ENCODE measurements at regions not wholly inside any gene's neighbourhood (a gene's known extent, or its start where the extent isn't known, plus 50 kb on each side); places are given as distances from the start of the nearest gene placed in this dataset.
"Not testable (repeated sequence)": the region's sequence is repeated elsewhere in the genome, so short reads cannot be mapped to it uniquely, and the experiment has no call there.

- H3K4me3 ChIP-seq (ENCODE audit: low read depth, low read length) = no peak overlapping the region
- DNase-seq (ENCODE audit: low read depth) = peak; percentile 28
- TF ChIP-seq CTCF (IDR thresholded peaks at IDR 0.05; ENCODE audit: insufficient read depth, low read depth, low read length) = peak; percentile 57
Observed at GRCh38 chr20:7161690-7162089, 394.2 kb downstream of the BMP2 start.

- DNase-seq (ENCODE audit: low read depth) = peak; percentile 83
- no peak for TF ChIP-seq CTCF (IDR thresholded peaks at IDR 0.05; ENCODE audit: insufficient read depth, low read depth, low read length)
Observed at GRCh38 chr20:7171911-7172310, 404.4 kb downstream of the BMP2 start.

GRCh38 chr20:7174554-7174953 is 407.1 kb downstream of the BMP2 start:
- no peak for TF ChIP-seq CTCF (IDR thresholded peaks at IDR 0.05; ENCODE audit: insufficient read depth, low read depth, low read length)
- H3K4me3 ChIP-seq (ENCODE audit: low read depth, low read length) = no peak overlapping the region
- DNase-seq (ENCODE audit: low read depth) = no peak

More at GRCh38 chr20:7171911-7172310, 404.4 kb downstream of the BMP2 start:
- no peak overlapping the region for H3K4me3 ChIP-seq (ENCODE audit: low read depth, low read length)

GRCh38 chr20:7175827-7176226 is 408.3 kb downstream of the BMP2 start:
- not testable (repeated sequence) for DNase-seq (ENCODE audit: low read depth); H3K4me3 ChIP-seq (ENCODE audit: low read depth, low read length)

GRCh38 chr20:7178004-7178403 is 410.5 kb downstream of the BMP2 start:
- TF ChIP-seq CTCF (IDR thresholded peaks at IDR 0.05; ENCODE audit: insufficient read depth, low read depth, low read length) = no peak
- DNase-seq (ENCODE audit: low read depth) = no peak
- H3K4me3 ChIP-seq (ENCODE audit: low read depth, low read length) = no peak overlapping the region

GRCh38 chr20:7180256-7181045 is 413.0 kb downstream of the BMP2 start:
- no peak for TF ChIP-seq CTCF (IDR thresholded peaks at IDR 0.05; ENCODE audit: insufficient read depth, low read depth, low read length)
- H3K4me3 ChIP-seq (ENCODE audit: low read depth, low read length) = no peak overlapping the region
- DNase-seq (ENCODE audit: low read depth) = peak; percentile 50

- DNase-seq (ENCODE audit: low read depth) = no peak
- H3K4me3 ChIP-seq (ENCODE audit: low read depth, low read length) = no peak overlapping the region
Observed at GRCh38 chr20:7189231-7189630, 421.7 kb downstream of the BMP2 start.

More at GRCh38 chr20:7189231-7189630, 421.7 kb downstream of the BMP2 start:
- no peak for TF ChIP-seq CTCF (IDR thresholded peaks at IDR 0.05; ENCODE audit: insufficient read depth, low read depth, low read length)
